HT1080 (cell line): ENCODE measurements at regions not wholly inside any gene's neighbourhood (a gene's known extent, or its start where the extent isn't known, plus 50 kb on each side); places are given as distances from the start of the nearest gene placed in this dataset.

ENCODE experiments used
- DNase-seq: peaks from one replicate; pipeline ENCODE4 v3.0.0-alpha.2; 2015; ENCODE audit warnings: low read depth

DNA sequence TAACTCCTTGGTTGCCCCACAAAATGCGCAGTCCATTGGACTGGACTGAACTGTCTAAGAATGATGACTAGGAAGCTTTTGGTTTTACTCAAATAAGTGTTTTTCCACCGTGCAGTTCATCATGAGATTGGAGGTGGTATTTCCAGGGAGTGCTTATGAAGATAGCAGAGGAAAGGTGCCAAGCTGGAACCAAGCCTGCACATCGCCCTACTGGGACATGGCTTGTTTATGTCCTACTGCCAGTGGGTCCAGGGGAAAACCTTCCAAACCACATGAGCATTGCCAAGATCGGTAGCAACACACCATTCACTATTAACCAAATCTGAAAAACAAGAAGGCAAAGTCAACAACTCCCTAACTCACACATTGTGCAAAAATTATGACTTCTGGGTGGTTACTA, 54.7 kb upstream of the DSCAM start:
- DNase-seq: no peak

DNA sequence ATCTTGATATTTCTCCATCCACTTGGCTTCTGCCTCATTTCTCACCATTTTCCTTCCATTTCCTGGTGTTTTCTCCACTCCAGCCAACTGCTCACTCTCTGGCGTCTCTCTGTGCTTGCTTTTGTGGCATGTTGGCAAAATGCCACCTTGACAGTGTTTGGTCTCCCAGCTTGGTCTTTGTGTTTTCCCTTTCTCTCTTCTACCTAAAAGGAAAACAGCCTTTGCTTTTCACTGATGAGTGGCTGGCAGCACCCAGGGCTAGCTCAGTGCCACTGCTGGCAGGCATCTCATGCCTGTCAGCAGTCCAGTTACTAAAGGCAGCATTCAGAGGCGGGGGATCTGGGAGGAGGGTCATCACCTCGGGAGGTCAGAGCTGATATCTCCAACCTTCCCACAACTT, 55.3 kb upstream of the DSCAM start:
- DNase-seq: no peak

DNA sequence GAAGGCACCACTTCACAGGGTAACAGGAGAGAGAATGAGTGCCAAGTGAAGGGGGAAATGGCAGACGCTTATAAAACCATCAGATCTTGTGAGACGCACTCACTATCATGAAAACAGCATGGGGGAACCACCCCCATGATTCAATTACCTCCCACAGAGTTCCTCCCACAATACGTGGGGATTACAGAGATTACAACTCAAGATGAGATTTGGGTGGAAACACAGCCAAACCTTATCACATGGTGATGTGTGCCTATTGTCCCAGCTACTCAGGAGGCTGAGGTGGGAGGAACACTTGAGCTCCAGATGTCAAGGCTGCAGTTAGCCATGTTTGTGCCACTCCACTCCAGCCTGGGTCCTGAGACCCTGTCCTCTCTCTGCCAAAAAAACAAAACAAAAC, 56.0 kb upstream of the DSCAM start:
- DNase-seq: no peak

DNA sequence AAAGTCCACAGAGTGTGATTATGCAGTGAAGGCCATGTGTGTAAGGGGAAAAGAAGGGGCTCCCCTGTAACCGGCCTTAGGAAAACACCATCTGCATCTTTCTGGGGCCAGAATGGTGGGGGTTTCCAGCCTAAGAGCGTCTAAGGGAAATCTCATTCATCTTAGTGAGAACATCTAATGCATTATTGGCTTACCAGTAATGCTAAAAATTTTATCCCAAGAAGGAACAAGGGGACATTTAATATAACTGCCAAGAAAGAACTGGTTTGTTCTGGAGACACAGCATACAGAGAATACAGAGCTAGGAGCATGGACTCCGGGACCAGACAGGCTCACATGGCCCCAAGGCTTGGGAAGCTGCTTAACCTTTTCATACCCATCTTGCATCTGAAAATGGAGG, 58.3 kb upstream of the DSCAM start:
- DNase-seq: no peak

DNA sequence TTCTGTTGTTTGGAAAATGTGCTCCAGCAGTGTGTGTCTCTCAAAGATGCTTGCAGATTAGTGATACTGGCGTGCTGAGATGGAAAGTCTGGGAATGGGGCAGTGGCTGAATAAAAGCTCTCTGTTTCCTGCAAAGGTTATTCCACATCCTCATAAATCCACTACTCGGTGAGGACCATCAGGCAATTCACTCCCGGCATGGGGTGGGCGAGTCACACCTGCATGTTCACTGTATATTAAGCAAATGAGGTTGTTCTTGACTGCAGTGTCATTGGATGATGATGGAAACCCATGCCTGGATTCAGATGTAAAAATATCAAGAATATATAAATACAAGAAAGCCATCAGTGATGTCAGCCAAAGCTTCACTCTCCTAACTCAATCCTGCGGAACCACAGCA, 65.4 kb upstream of the DSCAM start:
- no peak for DNase-seq

DNA sequence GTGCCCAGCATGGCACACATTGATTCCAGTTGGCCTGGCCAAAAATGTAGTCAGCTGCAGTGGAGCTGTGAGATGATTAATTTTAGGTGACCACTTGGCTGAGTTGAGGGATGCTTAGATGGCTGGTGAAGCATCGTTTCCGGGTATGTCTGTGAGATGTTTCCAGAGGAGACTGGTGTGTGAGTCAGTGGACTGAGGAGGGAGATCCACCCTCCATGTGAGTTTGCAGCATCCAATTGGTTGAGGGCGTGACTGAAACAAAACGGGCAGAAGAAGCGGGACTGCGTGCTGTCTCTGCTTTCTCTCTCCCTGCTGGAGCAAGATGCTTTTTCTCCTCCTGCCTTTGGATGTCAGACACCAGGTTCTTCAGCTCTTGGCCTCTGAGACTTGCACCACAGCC, 68.2 kb upstream of the DSCAM start:
- DNase-seq: peak; percentile 54

DNA sequence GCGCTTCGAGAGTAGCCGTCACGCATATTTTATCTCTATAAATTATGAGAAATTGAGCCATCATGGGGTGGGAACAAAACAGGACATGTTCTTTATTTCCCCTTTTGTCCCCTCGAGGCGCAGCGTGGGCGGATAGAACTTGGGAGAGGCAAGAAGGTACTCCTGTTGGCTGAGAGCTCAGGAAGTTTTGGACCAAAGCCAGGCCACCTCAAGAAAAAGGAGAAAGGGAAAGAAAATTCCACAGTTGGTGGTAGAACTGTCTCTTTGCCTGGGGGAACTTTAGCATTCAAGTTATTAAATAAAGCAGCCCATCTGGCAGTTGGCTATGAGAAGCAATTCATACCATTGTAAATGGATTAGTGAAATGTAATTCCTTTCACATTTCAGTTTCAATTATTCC, 76.4 kb upstream of the DSCAM start:
- no peak for DNase-seq

DNA sequence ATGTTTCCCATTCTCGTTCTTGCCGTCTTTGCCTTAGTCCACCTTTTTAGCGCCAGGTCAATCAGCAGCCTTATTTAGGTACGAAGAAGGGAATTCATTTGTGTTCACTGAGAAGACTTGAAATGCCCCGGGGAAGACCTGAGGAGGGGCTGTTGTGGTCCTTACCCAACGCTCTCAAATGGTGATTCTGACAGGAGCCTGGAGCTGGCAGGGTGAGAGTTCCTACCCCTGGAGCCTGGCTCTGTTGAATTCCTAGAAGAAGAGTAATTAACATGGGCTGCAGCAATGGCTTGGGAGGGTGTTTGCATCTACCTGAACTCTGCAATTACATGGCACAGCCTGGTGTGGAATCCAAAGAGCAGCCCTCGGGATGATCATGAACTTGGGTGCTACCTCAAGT, 76.9 kb upstream of the DSCAM start:
- no peak for DNase-seq

DNA sequence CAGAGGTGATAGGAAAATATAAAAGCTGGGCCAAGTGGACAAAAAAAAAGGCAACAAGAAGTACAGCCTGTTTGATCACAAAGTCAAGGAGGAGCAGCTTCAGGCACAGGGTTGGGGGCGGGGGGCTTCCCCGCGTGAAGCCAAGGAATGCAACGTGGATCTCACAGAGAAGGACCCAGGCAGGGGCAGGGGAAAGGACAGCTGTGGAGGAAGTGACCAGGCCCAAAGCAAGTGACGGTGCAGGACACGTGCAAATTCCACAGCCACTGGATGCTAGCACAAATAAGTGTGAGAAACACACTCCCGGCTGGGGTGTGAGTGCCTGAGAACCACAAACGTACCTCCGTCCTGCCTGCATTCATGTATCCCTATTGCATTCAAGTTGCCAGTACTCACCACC, 77.7 kb upstream of the DSCAM start:
- DNase-seq: no peak

DNA sequence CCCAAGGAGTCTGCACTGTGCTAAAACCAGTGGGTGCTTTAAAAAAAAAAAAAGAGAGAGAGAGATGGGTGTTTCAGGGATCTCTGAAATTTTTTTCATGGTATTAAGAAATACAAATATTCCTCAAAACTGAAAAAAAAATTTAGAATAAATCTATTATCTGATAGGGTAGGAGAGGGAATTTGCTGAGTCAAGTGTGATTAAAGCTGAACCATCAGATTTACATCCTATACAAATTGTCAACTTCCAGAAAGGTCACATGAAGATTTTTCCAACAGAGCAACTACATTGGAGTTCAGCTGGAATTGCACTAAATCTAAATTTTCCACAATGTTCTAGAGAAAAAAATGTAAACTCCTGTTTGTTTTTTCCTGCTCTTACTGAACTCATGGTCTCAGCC, 79.3 kb upstream of the DSCAM start:
- DNase-seq: no peak

DNA sequence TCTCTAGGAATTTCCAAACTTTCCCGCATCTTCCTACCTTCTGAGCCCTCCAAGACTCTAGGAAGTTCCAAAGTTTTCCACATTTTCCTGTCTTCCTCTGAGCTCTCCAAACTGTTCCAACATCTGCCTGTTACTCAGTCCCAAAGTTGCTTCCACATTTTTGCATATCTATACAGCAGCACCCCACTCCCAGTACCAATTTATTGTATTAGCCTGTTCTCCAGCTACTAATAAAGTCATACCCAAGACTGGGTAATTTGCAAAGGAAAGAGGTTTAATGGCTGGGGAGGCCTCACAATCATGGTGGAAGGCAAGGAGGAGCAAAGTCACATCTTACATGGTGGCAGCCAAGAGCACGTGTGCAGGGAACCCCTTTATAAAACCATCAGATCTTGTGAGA, 82.9 kb upstream of the DSCAM start:
- DNase-seq: no peak

DNA sequence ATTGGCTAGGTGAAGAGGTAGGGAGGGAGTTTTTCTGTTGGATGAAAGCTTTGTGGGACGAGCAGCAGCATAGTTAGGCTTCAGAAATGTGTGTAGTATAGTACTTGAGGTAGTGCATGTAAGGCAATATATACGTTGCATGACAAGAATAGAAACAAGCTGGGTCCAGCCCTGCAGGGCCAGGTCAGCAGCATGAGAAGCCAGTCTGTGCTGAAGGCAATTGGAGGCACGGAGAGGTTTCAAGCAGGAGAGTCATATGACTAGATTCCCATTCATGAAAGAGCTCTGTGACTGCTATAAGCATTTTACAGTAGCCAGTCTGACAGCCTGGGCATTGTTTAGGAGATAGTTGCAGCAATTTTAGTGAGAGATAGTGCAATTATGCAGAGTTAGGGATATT, 84.2 kb upstream of the DSCAM start:
- DNase-seq: no peak

DNA sequence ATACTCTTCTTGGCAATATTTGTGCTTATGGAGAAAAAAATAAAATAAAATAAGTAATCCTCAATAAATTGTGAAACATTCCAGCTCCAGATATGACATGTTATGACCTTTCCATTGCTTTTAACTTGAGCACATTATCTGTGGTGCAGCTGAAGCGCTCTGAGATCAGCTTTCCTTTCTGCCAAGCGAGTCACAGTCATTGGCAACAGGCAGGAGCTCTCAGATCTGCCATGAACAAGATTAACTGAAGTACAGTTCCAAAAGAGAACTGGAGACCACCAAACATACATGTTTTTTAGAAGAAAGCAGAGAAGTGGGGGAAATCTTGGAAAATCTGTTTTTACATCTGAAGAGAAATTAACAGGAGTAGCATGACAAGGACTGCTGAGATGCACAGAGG, 89.2 kb upstream of the DSCAM start:
- no peak for DNase-seq

DNA sequence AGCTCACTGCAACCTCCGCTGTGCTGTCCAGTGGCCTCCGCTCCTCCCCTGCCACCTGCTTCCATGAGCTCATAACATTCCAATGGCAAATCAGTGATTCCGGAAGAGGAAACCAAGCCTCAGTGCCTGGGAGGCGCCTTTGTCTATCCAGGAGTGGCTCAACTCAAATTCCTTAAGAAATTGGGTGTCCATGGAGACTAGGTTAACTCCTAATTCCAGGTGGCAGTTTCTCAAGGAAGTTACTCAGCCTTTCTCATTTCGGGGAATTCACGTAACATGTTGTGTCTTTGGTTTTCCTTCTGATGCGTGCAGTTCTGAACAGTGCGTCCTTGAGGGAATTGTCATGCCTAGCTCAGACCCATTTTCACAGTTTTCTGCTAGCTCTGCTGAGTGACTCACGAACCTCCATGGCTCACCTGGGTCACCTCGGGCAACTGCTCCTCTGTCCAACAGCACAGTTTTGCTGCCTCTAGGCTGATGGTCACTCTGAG, 89.9 kb upstream of the DSCAM start:
- DNase-seq: peak; percentile 34

DNA sequence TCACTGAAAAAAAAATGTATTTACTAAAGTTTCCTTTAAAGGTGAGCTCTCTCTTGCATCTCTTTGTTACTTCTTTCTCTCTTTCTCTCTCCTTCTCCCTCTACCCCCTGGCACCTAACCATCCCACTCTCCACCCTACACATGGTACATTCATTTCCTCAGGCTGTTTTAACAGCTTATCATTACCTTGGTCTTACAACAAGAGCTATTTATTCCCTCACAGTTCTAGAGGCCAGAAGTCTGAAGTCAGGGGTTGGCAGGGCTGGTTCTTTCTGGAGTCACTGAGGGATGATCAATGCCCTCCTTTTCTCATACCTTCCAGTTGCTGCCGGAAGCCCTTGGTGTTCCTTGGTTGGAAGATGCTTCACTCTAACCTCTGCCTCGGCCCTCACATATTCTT, 91.1 kb upstream of the DSCAM start:
- DNase-seq: no peak

DNA sequence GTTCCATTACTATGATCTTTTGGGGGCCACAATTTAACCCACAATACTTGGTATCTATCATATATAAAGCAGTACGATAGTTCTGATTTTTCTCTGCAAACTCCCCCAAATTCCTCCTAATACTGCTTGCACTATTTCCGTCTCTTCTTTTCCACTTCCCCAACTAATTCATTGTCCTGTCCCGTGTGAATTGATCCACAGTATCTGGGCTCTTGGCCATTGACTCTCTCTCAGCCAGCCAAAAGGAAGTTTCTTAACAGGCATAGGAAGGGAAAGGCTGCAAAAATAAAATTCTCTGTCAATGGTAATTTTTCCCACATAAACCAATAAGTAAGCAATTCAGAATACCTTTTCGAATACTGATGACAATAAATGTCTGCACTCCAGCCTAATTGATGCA, 91.7 kb upstream of the DSCAM start:
- no peak for DNase-seq

DNA sequence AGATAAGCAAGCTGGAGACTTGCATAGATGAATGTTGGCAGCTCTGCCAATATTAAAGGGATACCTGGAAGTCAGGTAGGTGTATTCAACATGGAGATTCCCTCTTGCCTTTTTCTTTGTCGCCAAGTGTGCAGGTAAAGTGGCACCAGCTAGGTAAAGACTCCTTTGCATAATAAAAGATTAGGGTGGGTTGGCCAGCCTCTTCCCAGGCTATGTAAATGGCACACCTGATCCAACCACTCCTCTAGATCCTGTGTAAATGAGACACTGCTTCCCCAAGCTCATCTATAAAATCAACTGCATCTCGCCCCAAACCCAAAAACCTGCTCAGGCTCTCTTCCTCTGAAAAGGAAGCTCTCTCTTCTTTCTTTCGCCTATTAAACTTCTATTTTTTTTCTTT, 100.8 kb upstream of the DSCAM start:
- DNase-seq: no peak

DNA sequence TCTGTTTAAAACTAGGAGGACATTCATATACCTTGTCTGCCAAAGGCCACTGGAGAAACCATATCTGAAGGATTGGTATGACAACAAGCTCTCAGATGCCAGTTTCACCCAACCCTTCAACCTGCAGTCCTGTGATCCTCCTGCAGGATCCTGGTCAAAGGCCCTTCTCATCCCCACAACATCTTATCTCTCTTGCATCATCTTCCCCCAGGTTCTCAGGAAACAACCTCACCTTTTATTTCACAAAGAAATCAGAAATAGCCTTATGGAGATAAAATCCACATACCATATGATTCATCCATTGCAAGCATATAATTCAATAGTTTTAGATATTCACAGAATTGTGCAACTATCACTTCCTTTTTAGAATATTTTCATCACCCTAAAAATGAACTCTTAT, 104.0 kb upstream of the DSCAM start:
- DNase-seq: no peak

DNA sequence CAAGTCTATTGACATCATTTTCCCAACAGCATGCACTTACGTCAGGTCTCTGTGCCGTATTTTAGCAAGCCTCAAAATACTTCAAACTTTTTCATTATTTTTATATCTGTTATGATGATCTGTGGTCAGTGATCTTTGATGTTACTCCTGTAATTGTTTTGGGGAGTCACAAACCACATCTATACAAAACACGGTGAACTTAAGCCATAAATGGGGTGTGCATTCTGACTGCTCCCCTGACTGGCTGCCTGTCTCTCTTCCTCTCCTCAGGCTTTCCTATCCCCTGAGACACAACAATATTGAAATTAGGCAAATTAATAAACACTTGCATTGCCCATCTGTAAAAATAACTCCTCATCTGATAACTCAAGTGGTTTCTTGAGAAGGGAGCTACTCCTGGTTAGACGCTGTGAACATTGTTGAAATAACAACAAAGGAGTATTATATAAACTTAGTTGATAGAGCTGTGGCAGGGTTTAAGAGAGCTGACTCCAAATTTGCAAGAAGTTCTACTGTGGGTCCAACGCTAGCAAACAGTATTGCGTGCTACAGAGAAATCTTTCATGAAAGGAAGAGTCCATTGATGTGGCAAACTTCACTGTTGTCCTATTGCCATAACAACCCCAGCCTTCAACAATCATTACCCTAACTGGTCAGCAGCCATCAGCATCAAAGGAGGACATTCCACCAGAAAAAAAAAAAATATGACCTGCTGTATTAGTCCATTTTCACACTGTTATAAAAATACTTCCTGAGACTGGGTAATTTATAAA, 105.8 kb upstream of the DSCAM start:
- no peak for DNase-seq

DNA sequence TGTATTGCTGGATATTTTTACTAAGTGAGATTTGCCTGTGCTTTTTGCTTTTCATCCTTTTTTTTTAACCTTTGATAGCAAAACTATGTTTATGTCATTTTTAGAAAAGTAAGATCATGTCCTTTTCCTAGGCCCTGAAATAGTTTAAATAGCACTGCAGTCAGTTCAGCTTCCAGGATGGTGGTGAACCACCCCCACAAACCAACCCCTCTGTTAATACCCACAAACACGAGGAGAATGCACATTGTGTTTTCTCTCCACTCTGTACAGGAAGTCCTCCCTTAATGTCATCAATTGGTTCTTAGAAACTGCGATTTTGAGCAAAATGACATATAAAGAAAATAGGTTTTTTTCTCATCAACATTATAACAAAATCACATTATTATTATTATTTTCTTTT, 117.7 kb upstream of the DSCAM start:
- DNase-seq: no peak

DNA sequence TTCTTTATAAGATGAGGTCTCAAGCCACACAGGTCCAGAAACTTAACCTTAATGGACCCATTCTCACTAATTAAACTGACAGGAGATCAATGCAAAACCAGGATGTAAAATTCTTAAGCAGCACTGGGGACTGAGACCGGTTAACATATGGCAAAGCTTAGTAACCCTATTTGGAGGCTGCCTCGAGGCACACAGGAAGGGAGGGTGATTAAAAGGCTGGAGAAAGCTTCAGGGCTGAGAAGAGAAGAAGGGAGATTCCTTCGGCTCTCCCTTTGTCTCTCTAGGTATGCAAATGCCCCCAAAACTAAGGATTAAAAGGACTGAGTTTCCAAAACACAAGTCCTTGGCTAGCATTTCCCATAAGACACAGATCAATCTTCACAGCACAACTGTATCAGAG, 120.8 kb upstream of the DSCAM start:
- no peak for DNase-seq

DNA sequence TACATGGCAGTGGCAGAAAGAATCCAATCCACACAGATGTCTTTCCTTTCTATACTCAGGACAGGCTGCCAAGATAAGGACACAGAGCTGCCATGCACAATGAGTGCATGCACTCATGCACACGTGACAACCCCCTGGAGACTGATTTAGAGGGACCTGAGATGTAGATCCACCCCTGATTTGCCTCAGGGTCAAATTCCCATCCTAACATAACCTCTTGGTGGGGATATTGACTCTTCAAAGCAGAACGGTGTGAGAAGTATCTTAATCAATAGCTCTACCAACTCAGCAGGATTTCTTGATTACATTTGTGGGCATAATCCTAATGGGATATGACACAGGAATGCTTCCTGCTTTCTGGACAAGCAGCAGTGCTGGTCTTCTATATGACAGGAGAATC, 125.2 kb upstream of the DSCAM start:
- no peak for DNase-seq

DNA sequence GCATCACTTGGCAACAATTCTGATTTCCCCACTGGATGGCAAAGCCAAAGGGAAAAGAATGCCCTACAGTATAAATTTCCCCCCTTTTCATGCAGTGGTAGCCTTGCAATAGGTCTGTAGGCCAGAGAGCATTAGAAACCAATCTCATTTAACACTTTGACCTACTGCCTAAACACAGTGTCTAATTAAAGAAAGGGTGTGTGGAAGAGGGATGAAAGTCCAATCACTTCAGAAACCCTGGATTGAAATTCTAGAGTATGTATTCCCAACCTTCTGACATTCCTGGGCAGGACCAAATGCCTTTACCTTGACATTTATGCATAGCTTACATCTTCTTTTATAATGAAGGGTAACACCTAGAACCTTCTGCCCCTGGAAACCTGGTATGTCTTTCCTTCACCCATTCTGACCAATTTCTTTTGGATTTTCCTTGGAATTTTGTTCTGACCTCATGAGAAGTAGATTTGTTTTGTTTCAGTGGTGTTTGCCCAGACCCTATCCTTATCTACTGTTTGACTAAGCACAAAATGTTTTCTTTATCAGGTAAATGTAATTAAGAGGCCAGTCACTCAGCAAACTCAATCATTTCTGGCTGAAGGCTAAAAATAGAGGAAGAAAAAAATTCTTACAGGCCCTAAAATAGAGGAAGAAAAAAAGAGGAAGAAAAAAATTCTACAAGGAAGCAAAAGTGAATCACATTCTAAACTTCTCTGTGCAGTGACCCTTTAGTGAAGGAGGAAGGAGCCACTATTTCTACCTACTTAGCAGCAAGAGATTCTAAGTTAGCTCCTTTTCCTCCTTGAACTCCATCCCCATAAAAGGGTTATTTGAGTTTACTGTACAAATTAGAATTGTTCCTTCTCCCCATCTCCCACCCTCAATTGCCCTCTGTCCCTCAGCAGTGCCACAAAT, 129.5 kb upstream of the DSCAM start:
- no peak for DNase-seq
